Thyroid gland (tissue), 4 donors: ENCODE measurements at regions not wholly inside any gene's neighbourhood (a gene's known extent, or its start where the extent isn't known, plus 50 kb on each side); places are given as distances from the start of the nearest gene placed in this dataset.

Experiments used
- CTCF ChIP-seq, 6 experiments: fragments of 200-600 bp in 3 of 6; fragments of 450-650 bp in 3 of 6; sonication (generic) in 3 of 6; IDR thresholded peaks; one replicate each; pipeline ENCODE4 v1.5.1; 2016 to 2019; ENCODE audit warnings: antibody characterized with exemption in 6 of 6, mild to moderate bottlenecking in 2 of 6, inconsistent platforms in 1 of 6, moderate library complexity in 1 of 6
- POLR2A ChIP-seq, 2 donors: fragments of 450-650 bp; IDR thresholded peaks; one replicate each; pipeline ENCODE4 v1.6.1; 2017; ENCODE audit warnings: antibody characterized with exemption in 2 of 2, mild to moderate bottlenecking in 2 of 2, moderate library complexity in 1 of 2

DNA sequence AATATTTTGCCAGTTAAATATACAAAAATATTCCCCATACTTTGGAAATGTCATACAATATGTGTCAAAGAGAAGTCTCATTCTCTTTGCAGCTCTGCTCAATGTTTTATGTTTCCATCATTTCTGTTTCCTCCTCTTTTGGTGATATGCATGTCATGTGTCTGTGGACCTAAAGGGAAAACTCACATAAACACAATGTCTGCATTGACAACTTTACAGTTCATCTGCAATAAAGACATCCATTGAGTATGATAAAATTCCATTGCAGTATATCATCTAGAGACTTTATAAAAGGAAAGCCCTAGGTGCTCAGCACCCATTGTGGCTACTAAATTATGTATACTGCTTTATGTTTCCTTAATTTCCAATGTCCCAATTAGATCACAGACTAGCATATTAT is 461.3 kb upstream of the FAT3 start:
- TF ChIP-seq CTCF (IDR thresholded peaks at IDR 0.05), result no peak
- TF ChIP-seq POLR2A (IDR thresholded peaks at IDR 0.05), result no peak
